H9 (cell line): ENCODE measurements at regions not wholly inside any gene's neighbourhood (a gene's known extent, or its start where the extent isn't known, plus 50 kb on each side); places are given as distances from the start of the nearest gene placed in this dataset.

Experiments used
- DNase-seq: peaks from one replicate; pipeline ENCODE4 v3.0.0-alpha.2; 2017
- H2AFZ ChIP-seq: one replicate; pipeline ENCODE4 v1.6.1; 2013; ENCODE audit warnings: mild to moderate bottlenecking, low read length, control low read depth, moderate library complexity
- H2AK5ac ChIP-seq: 2 replicates; pipeline ENCODE4 v1.6.1; 2013; ENCODE audit warnings: low read length, control low read depth, mixed read lengths; ENCODE audit not compliant: insufficient read length
- H2BK120ac ChIP-seq: one replicate; pipeline ENCODE4 v1.6.1; 2013; ENCODE audit warnings: low read depth, mild to moderate bottlenecking, low read length, control low read depth, inconsistent platforms; ENCODE audit not compliant: poor library complexity, severe bottlenecking
- H2BK12ac ChIP-seq: 2 replicates; pipeline ENCODE4 v1.6.1; 2013; ENCODE audit warnings: low read length, control low read depth, mixed read lengths, low read depth; ENCODE audit not compliant: insufficient read length
- H2BK15ac ChIP-seq: 2 replicates; pipeline ENCODE4 v1.6.1; 2013; ENCODE audit warnings: low read depth, low read length, control low read depth
- H2BK20ac ChIP-seq: one replicate; pipeline ENCODE4 v1.6.1; 2013; ENCODE audit warnings: low read depth, mild to moderate bottlenecking, low read length, control low read depth, inconsistent platforms; ENCODE audit not compliant: poor library complexity, severe bottlenecking
- H2BK5ac ChIP-seq: 2 replicates; pipeline ENCODE4 v1.6.1; 2013; ENCODE audit warnings: low read length, control low read depth, mixed read lengths; ENCODE audit not compliant: insufficient read length
- H3K14ac ChIP-seq: 2 replicates; pipeline ENCODE4 v1.6.1; 2013; ENCODE audit warnings: low read length, control low read depth; ENCODE audit not compliant: insufficient read depth
- H3K18ac ChIP-seq: 2 replicates; pipeline ENCODE4 v1.6.1; 2013; ENCODE audit warnings: low read depth, mild to moderate bottlenecking, mixed read lengths, low read length, control low read depth; ENCODE audit not compliant: insufficient read length
- H3K23ac ChIP-seq: 2 replicates; pipeline ENCODE4 v1.6.1; 2013; ENCODE audit warnings: low read length, control low read depth, mixed read lengths, low read depth; ENCODE audit not compliant: insufficient read length
- H3K23me2 ChIP-seq: 2 replicates; pipeline ENCODE4 v1.6.1; 2013; ENCODE audit warnings: low read depth, mild to moderate bottlenecking, mixed read lengths, low read length, control low read depth; ENCODE audit not compliant: insufficient read length, poor library complexity, severe bottlenecking
- H3K27ac ChIP-seq: 2 replicates; pipeline ENCODE4 v1.5.1; 2013; ENCODE audit warnings: low read length, control low read depth, mixed read lengths, low read depth; ENCODE audit not compliant: insufficient read length
- H3K27me3 ChIP-seq: 2 replicates; pipeline ENCODE4 v1.6.1; 2013; ENCODE audit warnings: low read length, control low read depth, inconsistent platforms; ENCODE audit not compliant: insufficient read depth
- H3K4ac ChIP-seq: 2 replicates; pipeline ENCODE4 v1.6.1; 2013; ENCODE audit warnings: low read depth, mild to moderate bottlenecking, control low read depth, inconsistent platforms, low read length, moderate library complexity
- H3K4me1 ChIP-seq: 2 replicates; pipeline ENCODE4 v1.6.1; 2013; ENCODE audit warnings: low read length, control low read depth, inconsistent platforms; ENCODE audit not compliant: insufficient read depth
- H3K4me2 ChIP-seq: 2 replicates; pipeline ENCODE4 v1.6.1; 2013; ENCODE audit warnings: low read length, control low read depth, mixed read lengths; ENCODE audit not compliant: insufficient read length, insufficient read depth
- H3K56ac ChIP-seq: 2 replicates; pipeline ENCODE4 v1.6.1; 2013; ENCODE audit warnings: low read depth, mild to moderate bottlenecking, mixed read lengths, low read length, control low read depth; ENCODE audit not compliant: insufficient read length
- H3K79me1 ChIP-seq: 2 replicates; pipeline ENCODE4 v1.6.1; 2013; ENCODE audit warnings: low read depth, mild to moderate bottlenecking, moderate library complexity, low read length, control low read depth, inconsistent platforms; ENCODE audit not compliant: insufficient read depth, poor library complexity, severe bottlenecking
- H3K79me2 ChIP-seq: 2 replicates; pipeline ENCODE4 v1.6.1; 2013; ENCODE audit warnings: low read length, control low read depth, inconsistent platforms; ENCODE audit not compliant: insufficient read depth
- H3K9ac ChIP-seq: 2 replicates; pipeline ENCODE4 v1.6.1; 2013; ENCODE audit warnings: low read length, control low read depth, mixed read lengths; ENCODE audit not compliant: insufficient read length; ENCODE audit errors: extremely low read depth
- H3K9me3 ChIP-seq: one replicate; pipeline ENCODE4 v1.6.1; 2013; ENCODE audit warnings: low read depth, low read length, inconsistent platforms; ENCODE audit not compliant: control insufficient read depth
- H3T11ph ChIP-seq: one replicate; pipeline ENCODE4 v1.6.1; 2013; ENCODE audit warnings: mild to moderate bottlenecking, low read length, control low read depth, inconsistent platforms
- H4K20me1 ChIP-seq: one replicate; pipeline ENCODE4 v1.6.1; 2013; ENCODE audit not compliant: control insufficient read depth, insufficient read length, insufficient read depth
- H4K5ac ChIP-seq: 2 replicates; pipeline ENCODE4 v1.6.1; 2013; ENCODE audit warnings: low read depth, mild to moderate bottlenecking, mixed read lengths, low read length, control low read depth; ENCODE audit not compliant: insufficient read length
- H4K8ac ChIP-seq: replicated peaks from 2 replicates; pipeline ENCODE4 v1.6.1; 2013; ENCODE audit warnings: low read length, control low read depth, mixed read lengths, low read depth; ENCODE audit not compliant: insufficient read length
- H4K91ac ChIP-seq: 2 replicates; pipeline ENCODE4 v1.6.1; 2013; ENCODE audit warnings: low read depth, mild to moderate bottlenecking, moderate library complexity, mixed read lengths, low read length, control low read depth; ENCODE audit not compliant: insufficient read length
- H3K27ac Mint-ChIP-seq, 3 experiments: 2 replicates in 2 of 3; 3 replicates in 1 of 3; pipeline ENCODE4 v1.8.0; 2020 to 2021; ENCODE audit warnings: mixed read lengths in 3 of 3, mild to moderate bottlenecking in 1 of 3, moderate library complexity in 1 of 3
- H3K27me3 Mint-ChIP-seq: 2 replicates; pipeline ENCODE4 v1.8.0; 2021; ENCODE audit warnings: low read depth, mild to moderate bottlenecking, moderate library complexity, mixed read lengths
- H3K36me3 Mint-ChIP-seq, 3 experiments: 2 replicates in 2 of 3; 3 replicates in 1 of 3; pipeline ENCODE4 v1.8.0; 2020 to 2021; ENCODE audit warnings: low read depth in 3 of 3, mixed read lengths in 3 of 3; ENCODE audit not compliant: insufficient read depth in 1 of 3
- H3K4me1 Mint-ChIP-seq, 2 experiments: 2 replicates each; pipeline ENCODE4 v1.8.0; 2020; ENCODE audit warnings: mixed read lengths in 2 of 2
- H3K4me3 Mint-ChIP-seq, 2 experiments: 2 replicates in 1 of 2; 3 replicates in 1 of 2; pipeline ENCODE4 v1.8.0; 2020 to 2021; ENCODE audit warnings: mild to moderate bottlenecking in 2 of 2, mixed read lengths in 2 of 2, moderate library complexity in 1 of 2
- H3K9me3 Mint-ChIP-seq, 2 experiments: 2 replicates in 1 of 2; 3 replicates in 1 of 2; pipeline ENCODE4 v1.8.0; 2020; ENCODE audit warnings: mild to moderate bottlenecking in 2 of 2, mixed read lengths in 2 of 2, moderate library complexity in 1 of 2
- WGBS: extraction: QIAGEN DNeasy Blood & Tissue Kit; methylation state at CpG from one replicate; pipeline ENCODE4 v1.1.7; 2013; ENCODE audit warnings: missing lambda C conversion rate, low lambda C conversion rate, mixed read lengths; ENCODE audit not compliant: insufficient read length; ENCODE audit errors: extremely low coverage; 5-methylcytosine and 5-hydroxymethylcytosine counted together
- TF ChIP-seq, protein P1 (sequence below): fragments of 200-600 bp; sonication (generic); conservative IDR thresholded peaks from 3 replicates; pipeline ENCODE4 v1.8.0; 2021; ENCODE audit warnings: antibody characterized with exemption, mild to moderate bottlenecking

GRCh38 chrX:19194285-19195242 is 72.3 kb upstream of the ADGRG2 start:
- 0 out of 2 replicates have a peak, but pooled peaks cover 2% of the 10 kb centered on the region for H3K27me3 ChIP-seq
- no peak overlapping the region for H2BK15ac ChIP-seq
- no peak overlapping the region for H2BK5ac ChIP-seq
- H3K56ac ChIP-seq: no peak overlapping the region
- H2BK12ac ChIP-seq: no peak overlapping the region
- H3K4me2 ChIP-seq: no peak overlapping the region
- no peak overlapping the region for H3K18ac ChIP-seq
- H4K91ac ChIP-seq: no peak overlapping the region
- H3K79me2 ChIP-seq: no peaks in the 10 kb centered on the region
- no peak overlapping the region for H4K8ac ChIP-seq
- H4K20me1 ChIP-seq: no peaks in the 10 kb centered on the region
- H3K4me1 ChIP-seq: no peaks in the 10 kb centered on the region
- peaks cover 64 to 79% of the 10 kb centered on the region in 2 experiments for H3K9me3 Mint-ChIP-seq
- H3K36me3 Mint-ChIP-seq: peaks cover 0 to 5% (median 2%) of the 10 kb centered on the region in 3 experiments; a peak in 5 of 7 replicates
- H3K4me3 Mint-ChIP-seq: no peak overlapping the region
- H3K14ac ChIP-seq: no peak overlapping the region
- no peak overlapping the region for H2BK120ac ChIP-seq
- H3K27ac ChIP-seq: no peak overlapping the region
- no peak overlapping the region for H2AK5ac ChIP-seq
- H3K23ac ChIP-seq: no peak overlapping the region
- DNase-seq: no peak
- no peak overlapping the region for H3K4ac ChIP-seq
- no peak overlapping the region for H3T11ph ChIP-seq
- H4K5ac ChIP-seq: no peak overlapping the region
- peaks cover 0 to 2% of the 10 kb centered on the region in 2 experiments; a peak in 1 of 4 replicates for H3K4me1 Mint-ChIP-seq
- H3K27ac Mint-ChIP-seq: no peak overlapping the region
- H3K79me1 ChIP-seq: no peaks in the 10 kb centered on the region
- WGBS: no CpG with 5 or more reads among the region's 9 CpGs
- no peak overlapping the region for H2AFZ ChIP-seq
- TF ChIP-seq, protein P1, sequence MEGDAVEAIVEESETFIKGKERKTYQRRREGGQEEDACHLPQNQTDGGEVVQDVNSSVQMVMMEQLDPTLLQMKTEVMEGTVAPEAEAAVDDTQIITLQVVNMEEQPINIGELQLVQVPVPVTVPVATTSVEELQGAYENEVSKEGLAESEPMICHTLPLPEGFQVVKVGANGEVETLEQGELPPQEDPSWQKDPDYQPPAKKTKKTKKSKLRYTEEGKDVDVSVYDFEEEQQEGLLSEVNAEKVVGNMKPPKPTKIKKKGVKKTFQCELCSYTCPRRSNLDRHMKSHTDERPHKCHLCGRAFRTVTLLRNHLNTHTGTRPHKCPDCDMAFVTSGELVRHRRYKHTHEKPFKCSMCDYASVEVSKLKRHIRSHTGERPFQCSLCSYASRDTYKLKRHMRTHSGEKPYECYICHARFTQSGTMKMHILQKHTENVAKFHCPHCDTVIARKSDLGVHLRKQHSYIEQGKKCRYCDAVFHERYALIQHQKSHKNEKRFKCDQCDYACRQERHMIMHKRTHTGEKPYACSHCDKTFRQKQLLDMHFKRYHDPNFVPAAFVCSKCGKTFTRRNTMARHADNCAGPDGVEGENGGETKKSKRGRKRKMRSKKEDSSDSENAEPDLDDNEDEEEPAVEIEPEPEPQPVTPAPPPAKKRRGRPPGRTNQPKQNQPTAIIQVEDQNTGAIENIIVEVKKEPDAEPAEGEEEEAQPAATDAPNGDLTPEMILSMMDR: no peak; the same call in 2 of the 3 replicates
- no peak overlapping the region for H3K9ac ChIP-seq
- peaks cover 27% of the 10 kb centered on the region for H3K9me3 ChIP-seq
- no peaks in the 10 kb centered on the region for H3K23me2 ChIP-seq
- no peak overlapping the region for H2BK20ac ChIP-seq
- peaks cover 2% of the 10 kb centered on the region for H3K27me3 Mint-ChIP-seq
